ENCODE measurements at regions not wholly inside any gene's neighbourhood (a gene's known extent, or its start where the extent isn't known, plus 50 kb on each side); places are given as distances from the start of the nearest gene placed in this dataset.

GRCh38 chr16:60763869-60764268 lies 1272.4 kb downstream of the CDH8 start:
- no TSS peak for BruUV-seq (replicated peaks)
- Histone ChIP-seq H3K27ac (ENCODE audit: low read length) (no peak overlapping the region), H3K27me3 (ENCODE audit: control insufficient read depth, insufficient read depth, low read length) (no peaks in the 10 kb centered on the region), H3K4me3 (ENCODE audit: low read depth in 2 of 2, low read length in 2 of 2) (no peak overlapping the region), H3K4me1 (ENCODE audit: control insufficient read depth, insufficient read depth, low read length) (no peaks in the 10 kb centered on the region), H3K36me3 (ENCODE audit: control insufficient read depth, insufficient read depth, low read length) (no peaks in the 10 kb centered on the region), H3K9me3 (ENCODE audit: control insufficient read depth, insufficient read depth, low read depth, low read length) (no peaks in the 10 kb centered on the region)
- ChIA-PET CTCF (interaction anchor here (0.7 kb wide), 1 partner anchor 1257 kb away, joined by 3 read pairs; no protein-coding TSS in a partner anchor), POLR2A (no interaction called here)
- ATAC-seq (no peak), DNase-seq (ENCODE audit: low read depth, low spot score) (no peak)
- intact Hi-C loops (cut with micrococcal nuclease; ENCODE audit: unreplicated experiment), result no loop called here
- in situ Hi-C loops (cut with HindIII; ENCODE audit: low pct_unique_long_range_greater_than_20kb, low sequenced_read_pairs), result no loop called here
- TF ChIP-seq POLR2AphosphoS5 (IDR thresholded peaks at IDR 0.05; ENCODE audit: low read depth, low read length), result no peak
- TF ChIP-seq CTCF (IDR thresholded peaks at IDR 0.05), result no peak
- TF ChIP-seq REST (IDR thresholded peaks at IDR 0.05; ENCODE audit: insufficient read depth in 1 of 2, low read depth in 2 of 2, low read length in 1 of 2), result no peak
- TF ChIP-seq SIN3A (IDR thresholded peaks at IDR 0.05; ENCODE audit: borderline replicate concordance, insufficient read depth, low read depth, low read length), result no peak
- TF ChIP-seq TCF7L2 (IDR thresholded peaks at IDR 0.05; ENCODE audit: low read depth, low read length), result no peak

GRCh38 chr16:60755907-60756306 lies 1280.3 kb downstream of the CDH8 start:
- no peaks in the 10 kb centered on the region for H3K36me3 ChIP-seq (ENCODE audit: control insufficient read depth, insufficient read depth, low read length)
- no peak overlapping the region for H3K4me3 ChIP-seq (ENCODE audit: low read depth in 2 of 2, low read length in 2 of 2)
- no peaks in the 10 kb centered on the region for H3K9me3 ChIP-seq (ENCODE audit: control insufficient read depth, insufficient read depth, low read depth, low read length)
- H3K4me1 ChIP-seq (ENCODE audit: control insufficient read depth, insufficient read depth, low read length), result no peaks in the 10 kb centered on the region
- ChIA-PET CTCF (no interaction called here), POLR2A (no interaction called here)
- TF ChIP-seq TCF7L2 (IDR thresholded peaks at IDR 0.05; ENCODE audit: low read depth, low read length) (no peak), CTCF (IDR thresholded peaks at IDR 0.05) (peak; percentile 9; the same call in 1 of the 2 replicates)
- intact Hi-C loops (cut with micrococcal nuclease; ENCODE audit: unreplicated experiment), result no loop called here
- no peak for DNase-seq (ENCODE audit: low read depth, low spot score)
- no peaks in the 10 kb centered on the region for H3K27me3 ChIP-seq (ENCODE audit: control insufficient read depth, insufficient read depth, low read length)
- BruUV-seq (replicated peaks), result no TSS peak
- no peak overlapping the region for H3K27ac ChIP-seq (ENCODE audit: low read length)
- in situ Hi-C loops (cut with HindIII; ENCODE audit: low pct_unique_long_range_greater_than_20kb, low sequenced_read_pairs), result no loop called here
- no peak for ATAC-seq

GRCh38 chr16:60748366-60748765 lies 1287.9 kb downstream of the CDH8 start:
- no peaks in the 10 kb centered on the region for H3K27me3 ChIP-seq (ENCODE audit: control insufficient read depth, insufficient read depth, low read length)
- BruUV-seq (replicated peaks), result no TSS peak
- CTCF ChIA-PET, result no interaction called here
- no peak overlapping the region for H3K4me3 ChIP-seq (ENCODE audit: low read depth in 2 of 2, low read length in 2 of 2)
- DNase-seq (ENCODE audit: low read depth, low spot score), result no peak
- in situ Hi-C loops (cut with HindIII; ENCODE audit: low pct_unique_long_range_greater_than_20kb, low sequenced_read_pairs), result no loop called here
- no peaks in the 10 kb centered on the region for H3K4me1 ChIP-seq (ENCODE audit: control insufficient read depth, insufficient read depth, low read length)
- no peaks in the 10 kb centered on the region for H3K9me3 ChIP-seq (ENCODE audit: control insufficient read depth, insufficient read depth, low read depth, low read length)
- TF ChIP-seq REST (IDR thresholded peaks at IDR 0.05; ENCODE audit: insufficient read depth in 1 of 2, low read depth in 2 of 2, low read length in 1 of 2), result no peak
- no peak for TF ChIP-seq TCF7L2 (IDR thresholded peaks at IDR 0.05; ENCODE audit: low read depth, low read length)
- TF ChIP-seq POLR2AphosphoS5 (IDR thresholded peaks at IDR 0.05; ENCODE audit: low read depth, low read length), result no peak
- TF ChIP-seq CTCF (IDR thresholded peaks at IDR 0.05), result no peak
- TF ChIP-seq SIN3A (IDR thresholded peaks at IDR 0.05; ENCODE audit: borderline replicate concordance, insufficient read depth, low read depth, low read length), result no peak
- POLR2A ChIA-PET, result no interaction called here
- intact Hi-C loops (cut with micrococcal nuclease; ENCODE audit: unreplicated experiment), result no loop called here
- no peak overlapping the region for H3K27ac ChIP-seq (ENCODE audit: low read length)
- no peak for ATAC-seq
- H3K36me3 ChIP-seq (ENCODE audit: control insufficient read depth, insufficient read depth, low read length), result no peaks in the 10 kb centered on the region

Measured in Panc1 (cell line).